ENCODE measurements at regions not wholly inside any gene's neighbourhood (a gene's known extent, or its start where the extent isn't known, plus 50 kb on each side); places are given as distances from the start of the nearest gene placed in this dataset.

DNA sequence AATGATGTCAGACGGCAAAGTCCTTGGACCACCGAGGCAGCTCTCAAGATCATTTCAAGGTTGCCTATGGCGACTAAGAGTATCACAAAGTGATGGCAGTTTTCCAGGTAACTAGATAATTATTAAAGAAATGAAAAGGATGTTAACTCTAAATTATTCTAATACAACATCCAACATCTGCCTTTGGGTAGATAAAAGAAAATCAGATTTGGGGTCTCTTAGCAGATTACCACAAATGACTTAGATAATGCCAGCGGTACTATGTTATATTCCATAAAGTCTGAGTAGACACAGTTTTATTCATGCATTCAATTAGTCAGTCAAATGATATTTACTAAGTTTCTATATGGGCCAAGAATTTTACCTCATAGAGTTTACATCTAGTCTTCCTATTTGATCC is 441.3 kb downstream of the NEBL start:
- no peak overlapping the region for H4K8ac ChIP-seq (ENCODE audit: low read depth in 2 of 2, low read length in 2 of 2)
- no peak overlapping the region for H2BK20ac ChIP-seq (ENCODE audit: low read depth, low read length)
- in situ Hi-C loops (cut with MboI; ENCODE audit: low sequenced_read_pairs) (no loop called here), intact Hi-C loops (cut with micrococcal nuclease) (no loop called here), dilution Hi-C loops (cut with HindIII; ENCODE audit: low sequenced_read_pairs, unreplicated experiment) (no loop called here)
- no peak overlapping the region for H3K9ac ChIP-seq (ENCODE audit: low read depth, low read length)
- H2BK15ac ChIP-seq (ENCODE audit: low read depth, low read length): no peak overlapping the region
- no peak overlapping the region for H3K56ac ChIP-seq (ENCODE audit: extremely low read depth, insufficient read depth, low read length)
- ATAC-seq (ENCODE audit: low read depth): no peak
- no peak overlapping the region for H2AK5ac ChIP-seq (ENCODE audit: low read depth, low read length)
- no peak overlapping the region for H3K14ac ChIP-seq (replicated peaks; ENCODE audit: low read depth, low read length)
- no peaks in the 10 kb centered on the region for H3K4me1 ChIP-seq (ENCODE audit: control insufficient read depth, insufficient read depth, low read length)
- H3K27me3 ChIP-seq (ENCODE audit: control insufficient read depth, insufficient read depth, low read length): no peaks in the 10 kb centered on the region
- H4K20me1 ChIP-seq (ENCODE audit: insufficient read depth, low read length): no peaks in the 10 kb centered on the region
- no peak overlapping the region for H4K5ac ChIP-seq (ENCODE audit: low read depth, low read length)
- no peak overlapping the region for H3K4me2 ChIP-seq (ENCODE audit: low read depth, low read length)
- H2BK120ac ChIP-seq (ENCODE audit: low read depth, low read length): no peak overlapping the region
- H3K79me1 ChIP-seq (ENCODE audit: low read depth in 1 of 2, low read length in 2 of 2): no peaks in the 10 kb centered on the region
- no peak overlapping the region for H2AK9ac ChIP-seq (replicated peaks; ENCODE audit: low read depth, low read length, poor library complexity)
- H3K9me1 ChIP-seq (ENCODE audit: insufficient read depth, low read length): no peaks in the 10 kb centered on the region
- no peaks in the 10 kb centered on the region for H3K36me3 ChIP-seq (ENCODE audit: control insufficient read depth, insufficient read depth, low read length)
- H4K91ac ChIP-seq (ENCODE audit: insufficient read depth, low read depth, low read length): no peak overlapping the region
- H3K23ac ChIP-seq (ENCODE audit: low read depth, low read length): no peak overlapping the region
- H3K4me3 ChIP-seq (ENCODE audit: insufficient read depth, low read depth, low read length): no peak overlapping the region
- no peak overlapping the region for H2BK5ac ChIP-seq (ENCODE audit: low read depth, low read length, poor library complexity, severe bottlenecking)
- DNase-seq: no peak
- no peak for TF ChIP-seq SMC3 (IDR thresholded peaks at IDR 0.05; ENCODE audit: low read depth, low read length)
- TF ChIP-seq MAFK (IDR thresholded peaks at IDR 0.05; ENCODE audit: low read depth, low read length): no peak
- TF ChIP-seq, protein P1, sequence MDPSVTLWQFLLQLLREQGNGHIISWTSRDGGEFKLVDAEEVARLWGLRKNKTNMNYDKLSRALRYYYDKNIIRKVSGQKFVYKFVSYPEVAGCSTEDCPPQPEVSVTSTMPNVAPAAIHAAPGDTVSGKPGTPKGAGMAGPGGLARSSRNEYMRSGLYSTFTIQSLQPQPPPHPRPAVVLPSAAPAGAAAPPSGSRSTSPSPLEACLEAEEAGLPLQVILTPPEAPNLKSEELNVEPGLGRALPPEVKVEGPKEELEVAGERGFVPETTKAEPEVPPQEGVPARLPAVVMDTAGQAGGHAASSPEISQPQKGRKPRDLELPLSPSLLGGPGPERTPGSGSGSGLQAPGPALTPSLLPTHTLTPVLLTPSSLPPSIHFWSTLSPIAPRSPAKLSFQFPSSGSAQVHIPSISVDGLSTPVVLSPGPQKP (IDR thresholded peaks at IDR 0.05; ENCODE audit: borderline replicate concordance, low read depth, low read length): no peak
- no peak for TF ChIP-seq FOS (IDR thresholded peaks at IDR 0.05; ENCODE audit: low read depth, low read length)
- no peak for TF ChIP-seq RCOR1 (IDR thresholded peaks at IDR 0.05; ENCODE audit: insufficient replicate concordance, low read length)
- TF ChIP-seq, protein P2, sequence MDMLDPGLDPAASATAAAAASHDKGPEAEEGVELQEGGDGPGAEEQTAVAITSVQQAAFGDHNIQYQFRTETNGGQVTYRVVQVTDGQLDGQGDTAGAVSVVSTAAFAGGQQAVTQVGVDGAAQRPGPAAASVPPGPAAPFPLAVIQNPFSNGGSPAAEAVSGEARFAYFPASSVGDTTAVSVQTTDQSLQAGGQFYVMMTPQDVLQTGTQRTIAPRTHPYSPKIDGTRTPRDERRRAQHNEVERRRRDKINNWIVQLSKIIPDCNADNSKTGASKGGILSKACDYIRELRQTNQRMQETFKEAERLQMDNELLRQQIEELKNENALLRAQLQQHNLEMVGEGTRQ (IDR thresholded peaks at IDR 0.05; ENCODE audit: low read depth, low read length): no peak
- POLR2A ChIA-PET (ENCODE audit: unreplicated experiment): no interaction called here
- no TSS peak for BruUV-seq (replicated peaks)
- no peaks in the 10 kb centered on the region; the same call in 1 of the 2 replicates for H3K9me3 ChIP-seq (ENCODE audit: control insufficient read depth, insufficient read depth, low read length)
- no CpG with 5 or more reads among the region's 4 CpGs for whole genome bisulfite sequencing, 2 experiments (ENCODE audit: extremely low coverage in 2 of 2, insufficient read length in 1 of 2)
- peak overlapping the region; percentile 18; the same call in 1 of the 2 replicates for H3K27ac ChIP-seq (ENCODE audit: insufficient read depth, low read length)
- H2AFZ ChIP-seq (replicated peaks; ENCODE audit: low read length, poor library complexity): no peak overlapping the region
- no peak overlapping the region for H3K18ac ChIP-seq (ENCODE audit: low read depth, low read length)
- CTCF ChIA-PET: no interaction called here
- no peak overlapping the region for H3K4ac ChIP-seq (ENCODE audit: low read depth, low read length)

All from IMR-90 (cell line).